Stimulated activated CD4-positive, alpha-beta T cell treated with anti-CD3 and anti-CD28 coated beads, Interleukin-2, amount 100 ng/mL, for 4 hours (primary cell): ENCODE measurements at regions not wholly inside any gene's neighbourhood (a gene's known extent, or its start where the extent isn't known, plus 50 kb on each side); places are given as distances from the start of the nearest gene placed in this dataset.
"Not testable (repeated sequence)": the region's sequence is repeated elsewhere in the genome, so short reads cannot be mapped to it uniquely, and the experiment has no call there.

Experiments used
- DNase-seq: peaks from one replicate; pipeline ENCODE4 v3.0.0-alpha.2; 2020; ENCODE audit warnings: low read depth

DNA sequence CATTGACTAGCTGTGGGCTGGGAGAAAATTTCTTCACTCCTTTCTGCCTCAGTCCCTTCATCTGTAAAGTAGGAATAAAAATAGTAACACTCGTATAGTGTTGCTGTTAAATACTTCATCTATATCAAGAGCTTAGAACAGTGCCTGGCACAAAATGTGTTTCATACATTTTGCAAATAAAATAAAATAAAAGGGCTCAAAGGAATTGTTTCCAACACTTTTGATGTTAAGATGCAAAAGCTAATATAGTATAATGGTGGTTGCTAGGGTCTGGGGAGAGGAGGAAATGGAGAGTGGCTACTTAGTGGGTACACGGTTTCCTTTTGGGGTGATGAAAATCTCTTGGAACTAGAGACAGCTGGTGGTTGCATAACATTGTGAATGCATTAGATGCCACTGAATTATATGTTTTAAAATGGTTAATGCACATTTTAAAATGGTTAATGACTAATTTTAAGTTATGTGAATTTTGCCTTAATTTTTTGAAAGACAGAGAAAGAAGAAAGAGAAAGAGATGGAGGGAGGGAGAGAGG is 542.1 kb upstream of the ID2 start:
- no peak for DNase-seq

DNA sequence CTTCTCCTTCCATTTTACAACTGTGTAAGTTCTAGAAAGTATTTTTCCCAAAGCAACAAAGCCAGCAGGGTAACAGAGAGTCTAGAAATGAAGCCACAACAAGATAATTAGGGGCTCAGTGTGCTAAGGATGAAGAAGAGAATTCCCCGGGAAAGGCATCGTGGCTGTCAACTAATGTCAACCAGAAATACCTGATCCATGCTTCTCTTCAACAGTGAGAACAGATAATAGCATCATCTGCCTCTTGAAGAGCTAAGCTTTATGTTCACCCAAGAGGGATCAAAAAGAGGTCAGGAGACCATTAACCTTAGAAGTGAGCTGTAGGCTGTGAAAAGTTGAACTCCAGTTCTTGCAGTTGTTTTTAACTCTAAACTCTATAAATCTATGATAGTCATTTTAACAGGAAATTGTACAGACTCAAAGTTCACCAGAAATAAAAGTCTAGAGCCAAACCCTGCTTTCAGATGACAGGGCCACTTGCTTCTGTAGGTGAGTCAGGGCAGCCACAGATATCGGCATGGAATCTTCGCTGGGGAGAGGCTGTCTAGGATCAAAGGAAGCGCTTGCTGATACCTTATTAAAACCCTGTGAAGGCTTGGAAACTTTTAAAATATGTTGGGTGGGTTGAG is 540.7 kb upstream of the ID2 start:
- DNase-seq, result no peak

DNA sequence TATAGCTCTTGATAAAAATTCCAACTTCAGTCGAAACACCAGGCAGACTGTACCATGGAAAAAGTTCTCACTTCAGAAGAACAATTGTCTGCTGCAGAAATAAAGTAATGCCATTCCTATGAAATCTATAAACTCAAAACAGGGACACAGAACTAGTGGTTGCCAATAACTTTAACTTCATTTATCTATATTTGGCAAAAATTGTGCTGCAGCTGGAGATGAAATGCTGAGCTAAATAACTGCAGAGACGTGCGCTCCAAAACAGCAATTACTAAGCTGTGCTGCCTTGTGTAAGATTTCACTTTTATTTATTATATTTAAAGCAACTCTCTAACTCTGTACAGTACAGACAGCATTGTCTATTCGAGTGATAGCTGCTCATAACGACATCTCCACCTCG is 540.1 kb upstream of the ID2 start:
- no peak for DNase-seq

DNA sequence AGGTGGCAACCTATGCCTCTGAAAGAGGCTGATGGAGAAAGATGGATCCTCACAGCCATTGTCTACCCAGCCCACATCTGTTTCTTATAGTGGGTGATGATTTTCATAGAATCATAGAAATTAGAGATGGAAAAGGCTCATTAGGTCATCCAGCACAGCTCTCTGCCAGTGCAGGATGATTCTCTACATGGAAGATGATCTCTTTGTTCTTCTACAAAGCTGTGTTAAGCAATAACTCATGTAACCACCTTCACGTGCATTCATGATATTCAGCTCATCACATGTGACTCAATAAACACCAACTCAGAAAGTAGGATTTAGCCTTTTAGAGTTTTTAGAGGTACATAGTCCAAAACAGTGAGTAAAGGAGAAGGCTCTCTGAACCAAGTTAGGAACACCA is 539.4 kb upstream of the ID2 start:
- DNase-seq, result no peak

DNA sequence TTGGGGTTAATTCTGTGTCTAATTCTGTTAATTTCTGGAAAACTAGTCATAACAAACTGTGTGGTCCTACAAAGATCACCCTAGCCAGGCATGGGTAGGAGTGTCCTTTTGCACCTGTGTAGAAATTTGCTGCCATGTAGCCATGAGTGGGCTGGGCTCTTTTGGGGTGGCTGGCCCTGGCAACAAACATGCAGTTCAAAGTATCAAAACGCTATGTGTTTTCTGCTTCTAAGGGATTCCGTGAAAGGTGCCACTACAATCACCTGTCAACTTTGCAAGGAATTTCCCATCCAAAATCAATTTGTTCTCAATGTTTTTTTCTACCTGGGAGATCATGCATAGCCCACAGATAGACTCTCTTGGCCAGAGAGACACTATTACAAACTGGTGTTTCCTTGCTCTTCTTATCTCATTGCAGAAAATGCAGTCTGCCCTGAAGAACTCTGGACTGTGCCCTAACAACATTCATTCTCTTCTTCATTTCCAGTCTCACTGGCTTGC is 537.7 kb upstream of the ID2 start:
- no peak for DNase-seq

- DNase-seq, result no peak
These were observed 537.1 kb upstream of the ID2 start for GRCh38 chr2:8144785-8145184.

GRCh38 chr2:8145375-8145774 is 536.5 kb upstream of the ID2 start:
- DNase-seq, result not testable (repeated sequence)

DNA sequence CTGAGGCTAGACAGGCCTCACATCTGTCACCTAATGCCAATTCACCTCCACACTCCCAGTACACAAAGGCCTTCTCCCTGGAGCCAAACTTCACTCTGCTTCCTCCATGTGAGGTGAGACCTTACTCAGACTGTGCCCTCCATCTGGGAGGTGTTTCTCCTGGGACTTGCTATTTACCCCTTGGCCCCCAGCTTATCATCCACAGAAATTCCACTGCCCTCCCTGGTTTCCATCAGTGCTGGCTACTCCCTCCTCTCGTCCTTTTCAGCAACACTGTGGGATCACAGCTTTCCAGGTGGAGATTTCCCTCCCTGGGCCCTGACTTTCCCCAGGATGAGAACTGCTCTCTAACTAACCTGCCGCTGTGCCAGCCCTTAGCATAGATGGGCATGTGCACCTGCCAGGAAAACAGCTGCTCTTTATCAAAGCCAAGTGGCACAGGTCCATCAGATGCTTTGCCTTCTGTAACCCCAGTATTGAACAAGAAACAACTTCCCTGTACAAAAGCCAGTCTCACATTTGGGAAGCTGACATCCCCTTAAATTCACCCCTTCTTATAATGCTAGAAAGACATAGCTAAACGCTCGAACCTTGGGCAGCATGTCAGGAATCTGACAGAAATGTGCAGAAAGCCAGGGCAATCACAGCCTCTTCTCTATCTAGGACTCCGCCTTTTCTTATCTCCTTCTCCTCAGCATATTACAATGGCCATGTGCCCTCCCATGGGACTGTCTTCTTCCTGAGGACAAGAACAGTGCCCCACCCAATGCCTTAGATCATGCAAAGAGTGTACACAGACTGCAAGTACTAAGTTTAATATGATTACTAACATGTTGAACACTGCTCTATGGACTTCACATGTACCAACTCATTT is 535.5 kb upstream of the ID2 start:
- no peak for DNase-seq

DNA sequence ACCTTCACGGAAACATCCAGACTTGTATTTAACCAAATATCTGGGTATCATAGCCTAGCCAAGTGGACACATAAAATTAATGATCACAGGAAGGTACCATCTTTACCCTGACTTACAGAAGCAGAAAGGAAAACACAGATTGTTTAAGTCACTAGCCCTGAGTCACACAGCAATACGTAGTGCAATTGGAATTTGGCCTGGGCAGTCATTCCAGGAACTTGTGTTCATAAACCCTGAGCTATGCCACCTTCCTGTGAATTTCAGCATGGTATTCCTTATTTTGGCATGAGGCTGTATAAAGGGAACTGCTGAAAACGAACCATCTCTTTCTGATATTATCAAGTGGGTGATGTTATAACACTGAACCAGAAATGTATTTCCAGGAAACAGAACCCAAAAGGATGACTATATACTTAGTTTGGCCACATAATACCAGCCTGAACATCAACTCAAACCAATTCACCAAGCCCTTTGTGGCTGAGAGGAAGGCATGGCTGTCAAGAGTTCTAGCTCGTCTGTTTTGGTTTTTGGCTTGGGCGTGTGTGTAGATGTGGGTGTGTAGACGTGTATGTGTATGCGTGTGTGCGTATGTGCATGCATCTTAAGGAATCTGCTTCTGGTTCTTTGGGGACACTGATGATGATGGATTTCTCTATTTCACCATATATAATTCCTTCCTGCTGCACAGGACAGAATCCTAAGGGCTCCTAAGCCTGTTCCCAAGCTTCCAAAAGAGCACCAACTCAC is 533.4 kb upstream of the ID2 start:
- no peak for DNase-seq

GRCh38 chr2:8149007-8149405 is 532.9 kb upstream of the ID2 start:
- DNase-seq, result no peak

GRCh38 chr2:8149985-8150539 is 531.8 kb upstream of the ID2 start:
- no peak for DNase-seq

- DNase-seq, result no peak
These were observed 530.0 kb upstream of the ID2 start for GRCh38 chr2:8151888-8152287.

DNA sequence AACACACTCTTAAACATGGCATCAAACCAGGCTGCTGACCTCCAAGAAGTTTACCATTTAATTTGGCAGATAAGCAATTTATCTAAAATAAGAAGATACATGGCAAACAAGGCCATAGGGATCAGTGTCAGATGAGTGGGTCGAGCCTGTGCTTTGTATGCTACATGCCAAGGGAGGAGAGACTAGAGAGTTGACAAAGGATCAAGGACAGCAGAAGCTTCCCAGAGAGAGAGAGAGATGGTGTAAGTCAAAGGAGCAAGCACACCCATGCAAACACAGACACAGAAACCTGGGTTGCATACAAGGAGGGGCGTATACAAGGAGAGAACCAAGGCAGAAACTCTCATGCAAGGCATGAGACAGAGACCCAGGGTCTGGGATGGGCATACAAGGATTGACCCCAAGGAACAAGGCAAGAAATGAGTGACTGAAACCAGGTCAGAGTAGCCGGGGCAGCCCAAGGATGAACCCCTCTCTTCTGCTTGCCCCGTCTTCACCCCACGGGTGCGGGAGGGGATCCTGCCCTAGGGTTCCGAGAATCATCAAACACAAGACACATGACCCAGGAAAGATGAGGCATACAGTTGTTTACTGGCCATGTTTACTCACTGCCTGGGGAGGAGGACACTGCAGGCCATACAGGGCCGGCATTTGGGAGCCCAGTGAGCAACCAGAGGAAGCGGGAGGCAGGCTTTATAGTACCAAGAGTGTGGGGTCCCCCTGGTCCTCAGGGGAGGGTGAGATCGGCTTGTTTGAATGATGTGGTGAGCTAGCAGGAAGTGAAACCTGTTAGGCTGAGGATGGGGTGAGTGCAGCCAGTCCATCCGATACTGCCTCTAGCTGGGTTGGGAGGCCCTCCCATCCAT is 529.2 kb upstream of the ID2 start:
- no peak for DNase-seq

DNA sequence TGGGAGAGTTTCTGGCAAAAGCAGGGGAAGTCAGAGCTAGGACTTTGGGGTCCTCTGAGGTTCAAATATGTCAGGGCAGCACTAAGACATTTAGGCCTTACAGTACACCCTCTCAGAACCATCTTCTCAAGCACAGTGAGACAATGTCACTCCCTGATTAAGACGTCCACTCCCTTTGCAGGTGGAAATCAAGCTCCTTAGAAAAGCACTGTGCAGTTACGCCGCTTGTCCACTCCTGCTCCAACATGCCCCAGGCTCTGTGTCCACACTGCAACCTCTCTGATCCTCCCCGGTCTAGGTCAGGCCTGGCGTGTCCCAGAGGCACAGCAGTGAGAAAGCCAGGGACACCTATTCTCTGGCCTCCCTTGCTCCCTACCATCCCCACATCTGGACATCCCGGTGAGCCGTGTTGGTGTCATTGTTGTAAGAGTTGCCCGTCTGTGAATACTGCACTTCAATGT is 528.6 kb upstream of the ID2 start:
- no peak for DNase-seq

- no peak for DNase-seq
These were observed 527.6 kb upstream of the ID2 start for GRCh38 chr2:8154270-8154669.

DNA sequence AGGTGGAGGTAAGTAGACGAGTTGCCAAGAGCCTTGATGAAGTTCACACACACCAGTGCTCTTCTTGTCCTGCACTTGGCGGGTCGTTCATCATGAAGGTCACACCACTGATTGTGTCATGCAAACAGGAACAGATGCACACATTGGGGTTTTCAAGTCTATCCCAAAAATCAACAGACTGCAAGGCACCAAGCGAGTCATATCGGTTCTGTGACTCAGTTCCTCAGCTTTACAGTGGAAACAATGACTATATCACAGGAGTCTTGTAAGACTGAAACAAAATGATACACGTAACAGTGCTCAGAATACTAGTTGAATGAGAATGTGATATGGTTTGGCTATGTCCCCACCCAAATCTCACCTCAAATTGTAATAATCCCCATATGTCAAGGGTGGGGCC is 526.9 kb upstream of the ID2 start:
- DNase-seq, result no peak

DNA sequence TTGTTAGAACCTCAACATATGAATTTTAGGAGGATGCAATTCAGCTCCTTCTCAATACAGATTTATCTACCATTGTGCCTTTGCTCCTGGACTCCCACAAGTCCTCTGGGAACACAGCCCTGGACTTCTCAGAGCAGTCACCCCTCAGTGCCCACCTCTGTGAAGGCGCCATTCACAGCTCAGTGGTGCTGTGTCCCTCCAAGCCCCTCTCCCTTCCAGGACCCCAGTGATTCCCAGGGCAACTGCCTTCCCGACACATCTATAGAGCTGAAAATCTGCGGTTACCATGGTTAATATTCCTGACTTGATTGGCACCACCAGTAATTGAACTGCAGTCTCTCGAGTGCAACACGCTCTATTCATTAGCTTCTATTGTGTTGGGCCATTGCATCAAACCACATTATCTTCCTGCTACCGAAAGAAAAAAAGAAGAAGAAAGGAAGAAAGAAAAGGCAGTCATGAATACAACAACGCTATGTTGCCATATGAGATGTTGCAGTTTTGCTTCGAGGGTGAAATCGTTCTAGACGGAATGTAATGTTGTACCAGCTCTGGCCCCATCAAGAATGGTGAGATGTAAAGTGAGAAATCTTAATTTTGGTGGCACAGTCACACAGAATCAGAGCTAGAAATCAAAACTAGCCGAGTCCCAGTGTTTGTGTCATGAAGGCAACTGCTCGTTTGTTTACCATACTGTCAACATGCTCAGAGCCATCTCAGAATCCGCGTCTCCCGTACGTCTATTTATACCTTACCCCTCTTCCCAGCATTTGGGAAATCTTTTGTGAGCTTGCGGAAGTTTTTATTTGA is 524.0 kb upstream of the ID2 start:
- DNase-seq, result no peak

- DNase-seq, result no peak
These were observed 523.1 kb upstream of the ID2 start for GRCh38 chr2:8158711-8159110.

DNA sequence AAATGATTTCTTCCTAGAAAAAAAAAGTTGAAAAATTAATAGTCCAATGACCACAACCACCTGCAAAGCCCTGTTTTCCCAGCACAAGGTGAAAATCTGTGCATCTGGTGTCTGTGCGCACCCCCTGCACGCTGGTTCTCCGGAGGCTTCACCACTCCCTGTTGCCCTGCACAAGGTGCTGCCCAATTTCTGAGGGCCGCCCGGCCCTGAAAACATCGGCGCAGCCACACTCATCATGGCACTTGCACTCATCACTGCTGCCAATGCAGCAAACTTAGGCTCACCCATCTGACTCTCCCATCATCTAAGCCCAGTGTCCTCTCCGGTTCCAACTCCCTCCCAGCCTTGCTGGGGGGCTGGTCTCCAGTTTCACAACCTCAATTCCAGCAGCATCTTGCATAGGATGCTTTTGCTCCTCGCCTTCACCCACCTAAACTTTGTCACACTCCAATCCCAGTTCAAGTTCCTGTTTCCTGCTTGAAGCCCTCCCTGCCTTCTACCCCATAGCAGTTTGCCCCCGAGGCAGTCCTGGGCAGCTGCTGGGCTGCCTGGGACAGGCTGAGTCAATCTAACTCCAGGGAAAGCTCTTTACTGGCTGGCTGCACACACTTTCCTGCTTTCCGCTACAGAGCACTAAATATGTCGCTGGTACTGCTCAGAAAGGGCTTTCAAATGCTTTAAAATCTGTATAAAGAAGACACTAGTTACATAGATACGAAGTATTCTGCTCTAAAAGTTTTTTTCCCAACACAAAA is 522.5 kb upstream of the ID2 start:
- no peak for DNase-seq
